ENCODE measurements at regions not wholly inside any gene's neighbourhood (a gene's known extent, or its start where the extent isn't known, plus 50 kb on each side); places are given as distances from the start of the nearest gene placed in this dataset.
"Not testable (repeated sequence)": the region's sequence is repeated elsewhere in the genome, so short reads cannot be mapped to it uniquely, and the experiment has no call there.

DNA sequence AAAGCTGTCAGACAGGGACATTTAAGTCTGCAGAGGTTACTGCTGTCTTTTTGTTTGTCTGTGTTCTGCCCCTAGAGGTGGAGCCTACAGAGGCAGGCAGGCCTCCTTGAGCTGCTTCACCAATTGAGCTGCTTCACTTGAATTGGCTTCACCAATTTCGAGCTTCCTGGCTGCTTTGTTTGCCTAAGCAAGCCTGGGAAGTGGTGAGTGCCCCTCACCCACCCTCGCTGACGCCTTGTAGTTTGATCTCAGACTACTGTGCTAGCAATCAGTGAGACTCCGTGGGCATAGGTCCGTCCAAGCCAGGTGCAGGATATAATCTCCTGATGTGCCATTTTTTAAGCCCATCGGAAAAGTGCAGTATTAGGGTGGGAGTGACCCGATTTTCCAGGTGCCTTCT is 179.7 kb downstream of the TRIM51G start:
- H3K36me3 ChIP-seq (ENCODE audit: control insufficient read depth in 2 of 3, insufficient read depth in 3 of 3, low read length in 3 of 3); H3K27me3 ChIP-seq (ENCODE audit: control insufficient read depth, insufficient read depth, low read length); FAIRE-seq; H3K4me3 ChIP-seq (ENCODE audit: low read length in 3 of 3); H3K27ac ChIP-seq (ENCODE audit: low read depth in 2 of 2, low read length in 2 of 2); H3K9ac ChIP-seq (ENCODE audit: low read length in 3 of 3); H3K9me3 ChIP-seq (ENCODE audit: control insufficient read depth in 2 of 3, insufficient read depth in 1 of 3, low read length in 3 of 3); H3K4me1 ChIP-seq (ENCODE audit: control insufficient read depth in 2 of 3, insufficient read depth in 2 of 3, low read depth in 1 of 3, low read length in 3 of 3); intact Hi-C loops (cut with DNase I): not testable (repeated sequence)
- DNase-seq: peak in 1 of 5 donors; percentile 31

Data from kidney (tissue), 10 donors.